H1 (cell line): ENCODE measurements at regions not wholly inside any gene's neighbourhood (a gene's known extent, or its start where the extent isn't known, plus 50 kb on each side); places are given as distances from the start of the nearest gene placed in this dataset.

ENCODE experiments used
- CTCF ChIA-PET: fragments of 300-600 bp; sonication (Branson Sonifier 250); formaldehyde crosslinking; loops from one replicate; lab custom pipeline; 2021; ENCODE audit not compliant: partially characterized antibody; lab: Charles Lee
- POLR2A ChIA-PET: fragments of 300-600 bp; sonication (Branson Sonifier 250); formaldehyde crosslinking; loops from one replicate; lab custom pipeline; 2021; ENCODE audit warnings: inconsistent platforms; ENCODE audit not compliant: partially characterized antibody; lab: Charles Lee
- DNase-seq, 2 experiments: peaks; one replicate each; pipeline versions ENCODE4 v3.0.0 to v3.0.0-alpha.2; 2010 to 2022; ENCODE audit warnings: low spot score in 2 of 2, low read depth in 1 of 2, mixed read lengths in 1 of 2
- FAIRE-seq: peaks from 2 replicates; lab custom pipeline; 2011; peaks lifted over from hg19 to GRCh38; lab: Jason Lieb, UNC
- H2AFZ ChIP-seq: 2 replicates; pipeline ENCODE4 v1.8.1; 2012; ENCODE audit warnings: low read length, inconsistent platforms
- H2AK5ac ChIP-seq: 2 replicates; pipeline ENCODE4 v1.6.1; 2013; ENCODE audit warnings: low read depth, low read length
- H2BK120ac ChIP-seq: replicated peaks from 2 replicates; pipeline ENCODE3; 2013; ENCODE audit warnings: low read depth, low read length, inconsistent platforms
- H2BK12ac ChIP-seq: 2 replicates; pipeline ENCODE4 v1.6.1; 2013; ENCODE audit warnings: low read depth, low read length
- H2BK15ac ChIP-seq: 2 replicates; pipeline ENCODE4 v1.6.1; 2013; ENCODE audit warnings: low read length
- H2BK20ac ChIP-seq: 2 replicates; pipeline ENCODE4 v1.6.1; 2013; ENCODE audit warnings: low read length
- H2BK5ac ChIP-seq: 2 replicates; pipeline ENCODE4 v1.6.1; 2013; ENCODE audit warnings: low read depth, low read length
- H3K14ac ChIP-seq: 2 replicates; pipeline ENCODE4 v1.6.1; 2013; ENCODE audit warnings: inconsistent platforms; ENCODE audit not compliant: insufficient read length
- H3K18ac ChIP-seq: 2 replicates; pipeline ENCODE4 v1.6.1; 2013; ENCODE audit warnings: low read length; ENCODE audit errors: extremely low read depth
- H3K23ac ChIP-seq: 2 replicates; pipeline ENCODE4 v1.6.1; 2013; ENCODE audit warnings: inconsistent platforms; ENCODE audit not compliant: insufficient read length
- H3K23me2 ChIP-seq: 2 replicates; pipeline ENCODE4 v1.6.1; 2013; ENCODE audit warnings: low read depth, low read length
- H3K27ac ChIP-seq: 2 replicates; pipeline ENCODE4 v1.6.1; 2011; ENCODE audit warnings: low read depth, low read length, inconsistent platforms
- H3K27me3 ChIP-seq, 4 experiments: replicated peaks in 1 of 4; 1 replicate in 1 of 4; 2 replicates in 3 of 4; pipeline versions ENCODE4 v1.6.1 to v1.8.1; 2011 to 2013; ENCODE audit warnings: low read length in 3 of 4, mild to moderate bottlenecking in 3 of 4, inconsistent platforms in 2 of 4, mixed read lengths in 2 of 4, moderate library complexity in 1 of 4; ENCODE audit not compliant: control insufficient read depth in 3 of 4, insufficient read depth in 3 of 4; ENCODE audit errors: extremely low read depth in 1 of 4
- H3K36me3 ChIP-seq, 4 experiments: 2 replicates each; pipeline versions ENCODE4 v1.6.1 to v1.8.1; 2011 to 2013; ENCODE audit warnings: mild to moderate bottlenecking in 4 of 4, low read length in 3 of 4, moderate library complexity in 2 of 4, control low read depth in 1 of 4, inconsistent platforms in 1 of 4; ENCODE audit not compliant: insufficient read depth in 4 of 4, control insufficient read depth in 2 of 4
- H3K4ac ChIP-seq: replicated peaks from 2 replicates; pipeline ENCODE3; 2013; ENCODE audit warnings: low read length, low read depth, mixed read lengths, inconsistent platforms; ENCODE audit not compliant: insufficient read length
- H3K4me1 ChIP-seq, 4 experiments: replicated peaks in 1 of 4; 1 replicate in 1 of 4; 2 replicates in 3 of 4; pipeline versions ENCODE4 v1.6.1 to v1.8.1; 2011 to 2013; ENCODE audit warnings: low read length in 3 of 4, inconsistent platforms in 2 of 4, mixed read lengths in 1 of 4; ENCODE audit not compliant: insufficient read depth in 4 of 4, control insufficient read depth in 3 of 4
- H3K4me2 ChIP-seq, 2 experiments: 2 replicates each; pipeline versions ENCODE4 v1.6.1 to v1.8.1; 2011 to 2013; ENCODE audit warnings: low read depth in 2 of 2, low read length in 2 of 2, control low read depth in 1 of 2, inconsistent platforms in 1 of 2, mild to moderate bottlenecking in 1 of 2; ENCODE audit not compliant: insufficient read depth in 1 of 2
- H3K4me3 ChIP-seq, 4 experiments: fragments of 200-600, 300-600 bp in 1 of 4; sonication (generic), shearing (Covaris generic), sonication (Bioruptor Twin) in 1 of 4; 2 replicates each; pipeline versions ENCODE4 v1.5.1 to v1.8.1; 2011 to 2016; ENCODE audit warnings: low read length in 4 of 4, low read depth in 3 of 4, control low read depth in 2 of 4, inconsistent platforms in 2 of 4, mild to moderate bottlenecking in 2 of 4, mixed read lengths in 1 of 4, moderate library complexity in 1 of 4; ENCODE audit not compliant: insufficient read depth in 2 of 4; ENCODE audit errors: extremely low read depth in 1 of 4
- H3K56ac ChIP-seq: replicated peaks from 2 replicates; pipeline ENCODE3; 2013; ENCODE audit warnings: low read depth, mild to moderate bottlenecking, mixed read lengths, low read length, inconsistent platforms; ENCODE audit not compliant: insufficient read length
- H3K79me1 ChIP-seq: 2 replicates; pipeline ENCODE4 v1.6.1; 2013; ENCODE audit warnings: low read depth, low read length, control low read depth
- H3K79me2 ChIP-seq, 2 experiments: 2 replicates each; pipeline versions ENCODE4 v1.6.1 to v1.8.1; 2012 to 2013; ENCODE audit warnings: low read length in 2 of 2, mild to moderate bottlenecking in 2 of 2, inconsistent platforms in 1 of 2; ENCODE audit not compliant: insufficient read depth in 2 of 2, control insufficient read depth in 1 of 2
- H3K9ac ChIP-seq, 4 experiments: replicated peaks in 1 of 4; 1 replicate in 1 of 4; 2 replicates in 3 of 4; pipeline versions ENCODE4 v1.6.1 to v1.8.1; 2011 to 2013; ENCODE audit warnings: low read depth in 3 of 4, low read length in 3 of 4, control low read depth in 2 of 4, mild to moderate bottlenecking in 2 of 4, moderate library complexity in 2 of 4, inconsistent platforms in 1 of 4; ENCODE audit errors: extremely low read depth in 1 of 4
- H3K9me3 ChIP-seq, 2 experiments: 2 replicates each; pipeline versions ENCODE4 v1.6.1 to v1.8.1; 2012 to 2013; ENCODE audit warnings: mild to moderate bottlenecking in 2 of 2, moderate library complexity in 2 of 2, control low read depth in 1 of 2, inconsistent platforms in 1 of 2, low read depth in 1 of 2, low read length in 1 of 2, mixed read lengths in 1 of 2; ENCODE audit not compliant: insufficient read depth in 2 of 2
- H4K20me1 ChIP-seq, 2 experiments: replicated peaks in 1 of 2; 2 replicates each; pipeline versions ENCODE3 to v1.8.1; 2011 to 2013; ENCODE audit warnings: inconsistent platforms in 2 of 2, low read length in 2 of 2, mild to moderate bottlenecking in 1 of 2; ENCODE audit not compliant: insufficient read depth in 2 of 2, control insufficient read depth in 1 of 2
- H4K5ac ChIP-seq: 2 replicates; pipeline ENCODE4 v1.6.1; 2013; ENCODE audit warnings: low read length, low read depth, mixed read lengths, inconsistent platforms; ENCODE audit not compliant: insufficient read length
- H4K8ac ChIP-seq: 2 replicates; pipeline ENCODE4 v1.8.0; 2013; ENCODE audit warnings: mild to moderate bottlenecking, moderate library complexity, low read length, inconsistent platforms; ENCODE audit not compliant: insufficient read depth; ENCODE audit errors: extremely low read depth
- H4K91ac ChIP-seq: replicated peaks from 2 replicates; pipeline ENCODE3; 2013; ENCODE audit warnings: low read length, mixed read lengths, inconsistent platforms; ENCODE audit not compliant: insufficient read length
- ASH2L ChIP-seq: fragments of 200-600, 300-600 bp; sonication (generic); IDR thresholded peaks from one replicate; pipeline ENCODE4 v1.7.1; 2017; ENCODE audit warnings: low read length
- CBX5 ChIP-seq: fragments of 300-800, 300-1000 bp; sonication (generic); IDR thresholded peaks from 2 replicates; pipeline ENCODE4 v1.7.1; 2016; ENCODE audit warnings: antibody characterized with exemption, low read length, low read depth
- MAFK ChIP-seq: IDR thresholded peaks from 2 replicates; pipeline ENCODE4 v1.6.1; 2012; ENCODE audit warnings: low read depth, mild to moderate bottlenecking, improper control_type of control experiment, low read length
- NANOG ChIP-seq: IDR thresholded peaks from 2 replicates; pipeline ENCODE4 v1.6.1; 2011; ENCODE audit warnings: low read length, low read depth, mild to moderate bottlenecking, inconsistent platforms; ENCODE audit not compliant: insufficient read depth, poor library complexity, severe bottlenecking
- TAF1 ChIP-seq: IDR thresholded peaks from 2 replicates; pipeline ENCODE4 v1.6.1; 2011; ENCODE audit warnings: mild to moderate bottlenecking, low read depth, low read length
- WGBS, 2 experiments: shearing (Covaris generic) in 1 of 2; methylation state at CpG; one replicate each; pipeline versions ENCODE4 v1.1.6 to v1.1.7; 2013 to 2015; ENCODE audit warnings: low lambda C conversion rate in 2 of 2, mixed read lengths in 2 of 2, inconsistent platforms in 1 of 2, low coverage in 1 of 2, missing lambda C conversion rate in 1 of 2; ENCODE audit not compliant: insufficient replicate concordance in 2 of 2, insufficient coverage in 1 of 2, insufficient read length in 1 of 2; ENCODE audit errors: extremely low coverage in 1 of 2, missing lambda C conversion rate in 1 of 2; 5-methylcytosine and 5-hydroxymethylcytosine counted together

GRCh38 chr17:52738791-52739190, 580.3 kb upstream of the CA10 start:
- WGBS, 2 experiments = 100% methylated on average over 1 of the region's 1 CpG; no CpG with 5 or more reads in 1 of the 2 experiments
- FAIRE-seq = no peak
- no peaks in the 10 kb centered on the region for H3K79me1 ChIP-seq
- H3K23me2 ChIP-seq = no peaks in the 10 kb centered on the region
- TF ChIP-seq TAF1 (no peak), NANOG (no peak), MAFK (no peak), CBX5 (no peak), ASH2L (no peak)
- H3K56ac ChIP-seq = no peak overlapping the region
- no peak overlapping the region for H2AK5ac ChIP-seq
- no peak overlapping the region for H3K4ac ChIP-seq
- POLR2A ChIA-PET = no interaction called here
- H2AFZ ChIP-seq = no peak overlapping the region
- no peak overlapping the region for H3K27ac ChIP-seq
- no peak overlapping the region for H2BK5ac ChIP-seq
- CTCF ChIA-PET = no interaction called here
- H3K4me1 ChIP-seq = no peaks in the 10 kb centered on the region
- no peak for DNase-seq
- H3K27me3 ChIP-seq = no peaks in the 10 kb centered on the region
- no peak overlapping the region for H3K18ac ChIP-seq
- no peak overlapping the region for H3K23ac ChIP-seq
- H3K79me2 ChIP-seq = no peaks in the 10 kb centered on the region
- H4K20me1 ChIP-seq = no peaks in the 10 kb centered on the region
- no peak overlapping the region for H4K5ac ChIP-seq
- no peak overlapping the region for H3K9ac ChIP-seq
- H2BK12ac ChIP-seq = no peak overlapping the region
- no peaks in the 10 kb centered on the region for H3K9me3 ChIP-seq
- no peak overlapping the region for H2BK20ac ChIP-seq
- no peak overlapping the region for H3K4me2 ChIP-seq
- H2BK120ac ChIP-seq = no peak overlapping the region
- H3K14ac ChIP-seq = no peak overlapping the region
- H4K8ac ChIP-seq = no peak overlapping the region
- no peak overlapping the region for H4K91ac ChIP-seq
- no peaks in the 10 kb centered on the region for H3K36me3 ChIP-seq
- no peak overlapping the region for H2BK15ac ChIP-seq
- H3K4me3 ChIP-seq = no peak overlapping the region
